ENCODE measurements at regions not wholly inside any gene's neighbourhood (a gene's known extent, or its start where the extent isn't known, plus 50 kb on each side); places are given as distances from the start of the nearest gene placed in this dataset.
"Not testable (repeated sequence)": the region's sequence is repeated elsewhere in the genome, so short reads cannot be mapped to it uniquely, and the experiment has no call there.

- TF ChIP-seq, protein P1, sequence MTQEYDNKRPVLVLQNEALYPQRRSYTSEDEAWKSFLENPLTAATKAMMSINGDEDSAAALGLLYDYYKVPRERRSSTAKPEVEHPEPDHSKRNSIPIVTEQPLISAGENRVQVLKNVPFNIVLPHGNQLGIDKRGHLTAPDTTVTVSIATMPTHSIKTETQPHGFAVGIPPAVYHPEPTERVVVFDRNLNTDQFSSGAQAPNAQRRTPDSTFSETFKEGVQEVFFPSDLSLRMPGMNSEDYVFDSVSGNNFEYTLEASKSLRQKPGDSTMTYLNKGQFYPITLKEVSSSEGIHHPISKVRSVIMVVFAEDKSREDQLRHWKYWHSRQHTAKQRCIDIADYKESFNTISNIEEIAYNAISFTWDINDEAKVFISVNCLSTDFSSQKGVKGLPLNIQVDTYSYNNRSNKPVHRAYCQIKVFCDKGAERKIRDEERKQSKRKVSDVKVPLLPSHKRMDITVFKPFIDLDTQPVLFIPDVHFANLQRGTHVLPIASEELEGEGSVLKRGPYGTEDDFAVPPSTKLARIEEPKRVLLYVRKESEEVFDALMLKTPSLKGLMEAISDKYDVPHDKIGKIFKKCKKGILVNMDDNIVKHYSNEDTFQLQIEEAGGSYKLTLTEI (CRISPR knock-in tag; conservative IDR thresholded peaks at IDR 0.05): peak; percentile 96
- TF ChIP-seq HOXA9 (CRISPR knock-in tag; IDR thresholded peaks at IDR 0.05; ENCODE audit: borderline replicate concordance) (peak; percentile 98), ZNF562 (CRISPR knock-in tag; IDR thresholded peaks at IDR 0.05; ENCODE audit: borderline replicate concordance) (peak; percentile 99), ATF4 (CRISPR knock-in tag; IDR thresholded peaks at IDR 0.05) (peak in 1 of 2 experiments; percentile 71; a peak in 1 of 4 replicates), HOXA7 (CRISPR knock-in tag; IDR thresholded peaks at IDR 0.05) (peak; percentile 99), ZNF589 (CRISPR knock-in tag; conservative IDR thresholded peaks at IDR 0.05) (peak; percentile 100), ZC3H13 (CRISPR knock-in tag; IDR thresholded peaks at IDR 0.05) (peak; percentile 88; the same call in 1 of the 2 replicates), SKIL (CRISPR knock-in tag; IDR thresholded peaks at IDR 0.05; ENCODE audit: borderline replicate concordance) (peak; percentile 94), JUNB (CRISPR knock-in tag; IDR thresholded peaks at IDR 0.05; ENCODE audit: borderline replicate concordance) (peak; percentile 93), BATF2 (CRISPR knock-in tag; IDR thresholded peaks at IDR 0.05) (peak; percentile 99)
- TF ChIP-seq, protein P2, sequence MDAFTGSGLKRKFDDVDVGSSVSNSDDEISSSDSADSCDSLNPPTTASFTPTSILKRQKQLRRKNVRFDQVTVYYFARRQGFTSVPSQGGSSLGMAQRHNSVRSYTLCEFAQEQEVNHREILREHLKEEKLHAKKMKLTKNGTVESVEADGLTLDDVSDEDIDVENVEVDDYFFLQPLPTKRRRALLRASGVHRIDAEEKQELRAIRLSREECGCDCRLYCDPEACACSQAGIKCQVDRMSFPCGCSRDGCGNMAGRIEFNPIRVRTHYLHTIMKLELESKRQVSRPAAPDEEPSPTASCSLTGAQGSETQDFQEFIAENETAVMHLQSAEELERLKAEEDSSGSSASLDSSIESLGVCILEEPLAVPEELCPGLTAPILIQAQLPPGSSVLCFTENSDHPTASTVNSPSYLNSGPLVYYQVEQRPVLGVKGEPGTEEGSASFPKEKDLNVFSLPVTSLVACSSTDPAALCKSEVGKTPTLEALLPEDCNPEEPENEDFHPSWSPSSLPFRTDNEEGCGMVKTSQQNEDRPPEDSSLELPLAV (CRISPR knock-in tag; conservative IDR thresholded peaks at IDR 0.05; ENCODE audit: low read depth): peak; percentile 100
Observed at GRCh38 chr16:46387720-46388119, 233.5 kb downstream of the SHCBP1 start (continued).

- H2AFZ ChIP-seq (ENCODE audit: low read length); H3K4me1 ChIP-seq (ENCODE audit: insufficient read depth, low read length); H3K9ac ChIP-seq (ENCODE audit: insufficient read depth, low read depth, low read length); in situ Hi-C loops (cut with HindIII; ENCODE audit: extremely low pct_ligation_motif_present, low pct_unique_long_range_greater_than_20kb); H3K4me2 ChIP-seq (ENCODE audit: low read depth, low read length); H3K27ac ChIP-seq (ENCODE audit: extremely low read length, insufficient read depth, low read length); BruUV-seq (replicated peaks); H3K36me3 ChIP-seq (replicated peaks in 1 of 2; ENCODE audit: control insufficient read depth in 1 of 2, insufficient read depth in 2 of 2, low read length in 2 of 2); POLR2A ChIA-PET; H3K27me3 ChIP-seq (ENCODE audit: control insufficient read depth in 1 of 2, insufficient read depth in 2 of 2, low read length in 2 of 2); intact Hi-C loops (cut with micrococcal nuclease; ENCODE audit: unreplicated experiment); H3K4me3 ChIP-seq (replicated peaks in 1 of 3; ENCODE audit: insufficient read depth in 1 of 3, low read depth in 2 of 3, low read length in 3 of 3); H4K20me1 ChIP-seq (ENCODE audit: insufficient read depth, low read length); FAIRE-seq; H3K79me2 ChIP-seq (ENCODE audit: insufficient read depth, low read length): not testable (repeated sequence)
- CTCF ChIA-PET (ENCODE audit: low intra/inter-chr PET ratio, low total read pairs): interaction anchor here (0.7 kb wide), 1 partner anchor 7 kb away, joined by 3 read pairs; no protein-coding TSS in a partner anchor
- ATAC-seq (peak; percentile 10), DNase-seq (ENCODE audit: low spot score) (peak; percentile 31)
- H3K9me3 ChIP-seq (ENCODE audit: low read length): peaks cover 27% of the 10 kb centered on the region
- 19% methylated on average over 28 of the region's 28 CpGs for WGBS (ENCODE audit: low lambda C conversion rate)
Observed at GRCh38 chr16:46386805-46387620, 234.2 kb downstream of the SHCBP1 start.
